DMS 273 (cell line): ENCODE measurements at regions not wholly inside any gene's neighbourhood (a gene's known extent, or its start where the extent isn't known, plus 50 kb on each side); places are given as distances from the start of the nearest gene placed in this dataset.
A peak's percentile ranks its signal among the peaks of the same experiment; 100 is the strongest.

Source experiments
- DNase-seq: peaks from one replicate; lab custom pipeline; 2025; ENCODE audit not compliant: unreplicated experiment; lab: John Stamatoyannopoulos, UW

- no peak for DNase-seq
Observed at GRCh38 chr5:97666783-97667182, 483.7 kb upstream of the RIOK2 start.

- DNase-seq: no peak
Observed at GRCh38 chr5:97670447-97670846, 487.4 kb upstream of the RIOK2 start.

- DNase-seq: no peak
Observed at GRCh38 chr5:97676608-97677007, 493.6 kb upstream of the RIOK2 start.

- DNase-seq: no peak
Observed at GRCh38 chr5:97694091-97694490, 511.0 kb upstream of the RIOK2 start.

- DNase-seq: no peak
Observed at GRCh38 chr5:97714424-97714823, 531.4 kb upstream of the RIOK2 start.

- DNase-seq: peak; percentile 1
Observed at GRCh38 chr5:97726106-97726505, 543.1 kb upstream of the RIOK2 start.

- DNase-seq: no peak
Observed at GRCh38 chr5:97728920-97729319, 545.9 kb upstream of the RIOK2 start.

GRCh38 chr5:97729938-97730337, 546.9 kb upstream of the RIOK2 start:
- no peak for DNase-seq

GRCh38 chr5:97735209-97735608, 552.2 kb upstream of the RIOK2 start:
- no peak for DNase-seq

- DNase-seq: no peak
Observed at GRCh38 chr5:97737608-97738007, 554.6 kb upstream of the RIOK2 start.

- no peak for DNase-seq
Observed at GRCh38 chr5:97745817-97746216, 562.8 kb upstream of the RIOK2 start.

- DNase-seq: no peak
Observed at GRCh38 chr5:97750576-97750975, 567.5 kb upstream of the RIOK2 start.

- no peak for DNase-seq
Observed at GRCh38 chr5:97751540-97751939, 568.5 kb upstream of the RIOK2 start.

GRCh38 chr5:97752871-97753270, 569.8 kb upstream of the RIOK2 start:
- DNase-seq: no peak

GRCh38 chr5:97762483-97762882, 579.4 kb upstream of the RIOK2 start:
- no peak for DNase-seq

- no peak for DNase-seq
Observed at GRCh38 chr5:97764700-97765099, 581.7 kb upstream of the RIOK2 start.

- no peak for DNase-seq
Observed at GRCh38 chr5:97778451-97778850, 595.4 kb upstream of the RIOK2 start.

- no peak for DNase-seq
Observed at GRCh38 chr5:97788369-97788768, 605.3 kb upstream of the RIOK2 start.

GRCh38 chr5:97797994-97798451, 615.0 kb upstream of the RIOK2 start:
- no peak for DNase-seq

GRCh38 chr5:97801461-97801860, 618.4 kb upstream of the RIOK2 start:
- DNase-seq: no peak

GRCh38 chr5:97820138-97820537, 637.1 kb upstream of the RIOK2 start:
- DNase-seq: no peak

- DNase-seq: no peak
Observed at GRCh38 chr5:97832645-97833296, 649.7 kb upstream of the RIOK2 start.

GRCh38 chr5:97834561-97834960, 651.5 kb upstream of the RIOK2 start:
- DNase-seq: no peak
